WERI-Rb-1 (cell line): ENCODE measurements at regions not wholly inside any gene's neighbourhood (a gene's known extent, or its start where the extent isn't known, plus 50 kb on each side); places are given as distances from the start of the nearest gene placed in this dataset.

Experiments
- DNase-seq: peaks from one replicate; pipeline ENCODE4 v3.0.0-alpha.2; 2020
- H3K27ac ChIP-seq: fragments of 250-450 bp; sonication (Bioruptor Pico); 2 replicates; pipeline ENCODE4 v1.5.1; 2020; ENCODE audit warnings: mild to moderate bottlenecking, moderate library complexity
- H3K27me3 ChIP-seq: fragments of 250-450 bp; sonication (Bioruptor Pico); 2 replicates; pipeline ENCODE4 v1.5.1; 2021; ENCODE audit warnings: mild to moderate bottlenecking, low read depth, moderate library complexity; ENCODE audit not compliant: insufficient read depth, severe bottlenecking
- H3K36me3 ChIP-seq: fragments of 250-450 bp; sonication (Bioruptor Pico); 2 replicates; pipeline ENCODE4 v1.5.1; 2020; ENCODE audit warnings: mild to moderate bottlenecking, moderate library complexity
- H3K4me3 ChIP-seq: 2 replicates; pipeline ENCODE4 v1.5.1; 2011; ENCODE audit warnings: low read depth, mild to moderate bottlenecking, control low read depth, low read length
- H3K9me3 ChIP-seq: fragments of 250-450 bp; sonication (Bioruptor Pico); 2 replicates; pipeline ENCODE4 v1.5.1; 2021; ENCODE audit warnings: mild to moderate bottlenecking, moderate library complexity; ENCODE audit not compliant: severe bottlenecking
- CTCF ChIP-seq: IDR thresholded peaks from 2 replicates; pipeline ENCODE4 v1.5.1; 2011; ENCODE audit warnings: low read depth, mild to moderate bottlenecking, control low read depth, inconsistent platforms, low read length

- H3K36me3 ChIP-seq, result no peaks in the 10 kb centered on the region
- no peaks in the 10 kb centered on the region for H3K9me3 ChIP-seq
- no peaks in the 10 kb centered on the region for H3K27me3 ChIP-seq
- H3K27ac ChIP-seq, result no peak overlapping the region
- no peak for TF ChIP-seq CTCF
- no peak for DNase-seq
- H3K4me3 ChIP-seq, result no peak overlapping the region
Measured at GRCh38 chr4:156710365-156711192, 261.0 kb downstream of the PDGFC start.

DNA sequence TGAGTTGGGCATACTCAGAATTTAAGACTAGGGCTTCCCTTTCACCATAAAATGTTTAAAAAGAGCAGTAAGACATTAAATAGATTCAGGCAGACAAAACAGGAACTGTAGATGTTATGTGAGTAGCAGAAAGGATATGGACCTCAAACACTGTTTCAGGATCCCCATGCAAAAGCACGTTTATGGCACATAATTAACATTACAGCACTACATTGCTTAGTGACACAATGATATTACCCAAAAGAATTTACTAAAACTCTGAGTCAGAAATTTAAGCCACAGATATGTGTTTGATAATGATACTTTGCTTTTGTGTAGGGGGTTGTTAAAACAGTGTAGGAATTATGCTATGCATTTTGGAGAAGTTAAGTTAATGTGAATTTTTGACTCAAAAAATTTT, 266.3 kb downstream of the PDGFC start:
- no peaks in the 10 kb centered on the region for H3K9me3 ChIP-seq
- no peak for TF ChIP-seq CTCF
- DNase-seq, result no peak

GRCh38 chr4:156695163-156695562, 276.4 kb downstream of the PDGFC start:
- no peak for DNase-seq
- H3K36me3 ChIP-seq, result no peaks in the 10 kb centered on the region
- no peak overlapping the region for H3K27ac ChIP-seq
- H3K9me3 ChIP-seq, result no peaks in the 10 kb centered on the region
- no peaks in the 10 kb centered on the region for H3K27me3 ChIP-seq
- no peak overlapping the region for H3K4me3 ChIP-seq
- no peak for TF ChIP-seq CTCF

More for the DNA sequence above, 266.3 kb downstream of the PDGFC start:
- no peaks in the 10 kb centered on the region for H3K27me3 ChIP-seq
- no peak overlapping the region for H3K27ac ChIP-seq
- H3K4me3 ChIP-seq, result no peak overlapping the region
- H3K36me3 ChIP-seq, result no peaks in the 10 kb centered on the region

GRCh38 chr4:156694413-156694812, 277.2 kb downstream of the PDGFC start:
- no peak for DNase-seq
- no peaks in the 10 kb centered on the region for H3K9me3 ChIP-seq
- no peaks in the 10 kb centered on the region for H3K36me3 ChIP-seq
- H3K27me3 ChIP-seq, result no peaks in the 10 kb centered on the region
- TF ChIP-seq CTCF, result no peak
- H3K27ac ChIP-seq, result no peak overlapping the region
- no peak overlapping the region for H3K4me3 ChIP-seq

DNA sequence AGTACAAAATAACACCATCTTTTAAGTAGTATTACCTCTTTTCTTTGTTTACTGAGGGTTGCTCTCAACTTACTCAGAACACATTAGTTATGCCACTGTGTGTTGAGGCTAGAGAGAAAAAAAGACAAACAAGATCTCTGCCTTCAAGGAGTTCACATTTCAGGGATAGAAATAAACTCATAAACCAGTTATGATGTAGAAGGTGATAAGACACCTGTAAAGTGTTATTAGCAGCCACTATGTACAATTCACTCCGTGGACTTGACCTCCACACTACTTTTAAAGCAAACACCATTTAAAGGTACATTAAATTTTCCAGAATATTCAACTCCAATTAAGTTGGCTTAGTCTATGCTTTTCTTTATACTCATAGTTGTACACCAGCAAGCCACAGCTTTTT, 278.0 kb downstream of the PDGFC start:
- Histone ChIP-seq H3K27me3 (no peaks in the 10 kb centered on the region), H3K27ac (no peak overlapping the region), H3K36me3 (no peaks in the 10 kb centered on the region), H3K4me3 (no peak overlapping the region), H3K9me3 (no peaks in the 10 kb centered on the region)
- no peak for DNase-seq
- no peak for TF ChIP-seq CTCF

DNA sequence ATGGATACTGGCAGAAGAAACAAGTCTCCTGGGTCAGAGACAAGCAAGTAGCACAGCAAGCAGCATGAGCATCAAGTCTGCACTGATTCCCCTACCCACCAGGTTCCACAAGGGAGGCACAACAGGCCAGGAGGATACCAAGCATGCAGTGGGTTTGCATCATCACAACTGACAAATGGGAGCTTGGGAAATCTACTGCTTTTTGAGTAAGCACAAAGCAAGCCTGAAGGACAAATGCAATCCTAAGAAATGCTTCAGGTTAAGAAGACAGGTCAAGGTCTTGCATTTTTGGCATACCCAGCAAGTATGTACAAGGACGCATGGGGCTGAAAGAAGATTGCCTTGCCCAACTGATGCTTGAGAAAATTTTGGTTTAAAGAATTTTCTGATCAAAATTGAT, 279.6 kb downstream of the PDGFC start:
- Histone ChIP-seq H3K9me3 (no peaks in the 10 kb centered on the region), H3K27ac (no peak overlapping the region), H3K27me3 (no peaks in the 10 kb centered on the region), H3K4me3 (no peak overlapping the region), H3K36me3 (no peaks in the 10 kb centered on the region)
- DNase-seq, result no peak
- no peak for TF ChIP-seq CTCF
